B cell (primary cell): ENCODE measurements at regions not wholly inside any gene's neighbourhood (a gene's known extent, or its start where the extent isn't known, plus 50 kb on each side); places are given as distances from the start of the nearest gene placed in this dataset.

ENCODE experiments used
- ATAC-seq: fragments of 200-7000 bp; cut with Tn5 transposase; one replicate; pipeline ENCODE4 v1.10.0; 2021; ENCODE audit warnings: low read depth, mild to moderate bottlenecking, moderate number of reproducible peaks, moderate library complexity
- CTCF ChIA-PET: fragments of 350-600 bp; sonication (Branson Sonifier 250); formaldehyde crosslinking; loops from one replicate; lab custom pipeline; 2021; ENCODE audit warnings: antibody characterized with exemption, inconsistent platforms; lab: Charles Lee
- POLR2A ChIA-PET: fragments of 350-600 bp; sonication (Branson Sonifier 250); formaldehyde crosslinking; loops from one replicate; lab custom pipeline; 2021; ENCODE audit warnings: antibody characterized with exemption; lab: Charles Lee
- DNase-seq: peaks from one replicate; pipeline ENCODE4 v3.0.0; 2013
- H2AFZ ChIP-seq: 2 replicates; pipeline ENCODE4 v1.6.1; 2012; ENCODE audit warnings: mild to moderate bottlenecking, low read depth, low read length; ENCODE audit not compliant: insufficient read depth, poor library complexity, severe bottlenecking
- H3K27ac ChIP-seq, 2 donors: 1 replicate in 1 of 2; 2 replicates in 1 of 2; pipeline ENCODE4 v1.5.1; 2012 to 2013; ENCODE audit warnings: low read length in 2 of 2, mild to moderate bottlenecking in 2 of 2, moderate library complexity in 1 of 2
- H3K27me3 ChIP-seq, 4 experiments: fragments of 200-600 bp in 1 of 4; sonication (generic) in 1 of 4; replicated peaks in 1 of 4; 1 replicate in 2 of 4; 2 replicates in 2 of 4; pipeline versions ENCODE4 v1.6.1 to v1.7.0; 2013 to 2016; ENCODE audit warnings: low read length in 3 of 4, mild to moderate bottlenecking in 2 of 4, mixed read lengths in 1 of 4, moderate library complexity in 1 of 4; ENCODE audit not compliant: insufficient read depth in 4 of 4, control insufficient read depth in 3 of 4; ENCODE audit errors: control extremely low read depth in 1 of 4
- H3K36me3 ChIP-seq, 2 experiments: replicated peaks in 1 of 2; 1 replicate in 1 of 2; 2 replicates in 1 of 2; pipeline versions ENCODE4 v1.6.1 to v1.7.1; 2013; ENCODE audit warnings: low read length in 1 of 2; ENCODE audit not compliant: insufficient read depth in 2 of 2, control insufficient read depth in 1 of 2; ENCODE audit errors: control extremely low read depth in 1 of 2, extremely low read depth in 1 of 2
- H3K4me1 ChIP-seq, 2 donors: fragments of 200-600 bp in 1 of 2; sonication (generic) in 1 of 2; 1 replicate in 1 of 2; 2 replicates in 1 of 2; pipeline versions ENCODE4 v1.5.1 to v1.6.1; 2013 to 2017; ENCODE audit warnings: low read length in 2 of 2; ENCODE audit not compliant: control insufficient read depth in 2 of 2, insufficient read depth in 2 of 2
- H3K4me2 ChIP-seq: replicated peaks from 2 replicates; pipeline ENCODE3; 2012; ENCODE audit warnings: mild to moderate bottlenecking, low read depth, low read length; ENCODE audit not compliant: poor library complexity, severe bottlenecking
- H3K4me3 ChIP-seq, 5 experiments: fragments of 200-600 bp in 1 of 5; sonication (generic) in 1 of 5; 1 replicate in 3 of 5; 2 replicates in 2 of 5; pipeline versions ENCODE4 v1.5.1 to v1.7.0; 2011 to 2016; ENCODE audit warnings: low read length in 4 of 5, mild to moderate bottlenecking in 4 of 5, low read depth in 2 of 5, control low read depth in 1 of 5, moderate library complexity in 1 of 5; ENCODE audit not compliant: insufficient read depth in 1 of 5; ENCODE audit errors: control extremely low read depth in 1 of 5, extremely low read depth in 1 of 5
- H3K79me2 ChIP-seq: fragments of 200-600 bp; sonication (generic); one replicate; pipeline ENCODE4 v1.6.0; 2016; ENCODE audit warnings: low read length; ENCODE audit not compliant: control insufficient read depth, insufficient read depth
- H3K9ac ChIP-seq: fragments of 200-600 bp; sonication (generic); 2 replicates; pipeline ENCODE4 v1.6.1; 2017; ENCODE audit warnings: mild to moderate bottlenecking, low read length, moderate library complexity
- H3K9me3 ChIP-seq, 3 donors: one replicate each; pipeline versions ENCODE4 v1.6.1 to v1.7.1; 2013; ENCODE audit warnings: low read length in 2 of 3; ENCODE audit not compliant: control insufficient read depth in 2 of 3, insufficient read depth in 1 of 3; ENCODE audit errors: control extremely low read depth in 1 of 3
- H4K20me1 ChIP-seq: 2 replicates; pipeline ENCODE4 v1.6.0; 2012; ENCODE audit warnings: mild to moderate bottlenecking, low read length; ENCODE audit not compliant: insufficient read depth, control insufficient read depth, poor library complexity, severe bottlenecking
- H3K27ac Mint-ChIP-seq: one replicate; pipeline ENCODE4 v1.8.0; 2021; ENCODE audit warnings: mixed read lengths
- H3K27me3 Mint-ChIP-seq: one replicate; pipeline ENCODE4 v1.8.0; 2021; ENCODE audit warnings: mixed read lengths
- H3K4me1 Mint-ChIP-seq: one replicate; pipeline ENCODE4 v1.8.0; 2021; ENCODE audit warnings: mixed read lengths
- H3K4me3 Mint-ChIP-seq: one replicate; pipeline ENCODE4 v1.8.0; 2021; ENCODE audit warnings: mixed read lengths
- H3K9me3 Mint-ChIP-seq: one replicate; pipeline ENCODE4 v1.8.0; 2022; ENCODE audit warnings: mixed read lengths; ENCODE audit not compliant: insufficient read depth
- CTCF ChIP-seq: fragments of 200-600 bp; IDR thresholded peaks from one replicate; pipeline ENCODE4 v1.8.0; 2022; ENCODE audit warnings: antibody characterized with exemption, mild to moderate bottlenecking
- EZH2 ChIP-seq: IDR thresholded peaks from 2 replicates; pipeline ENCODE4 v1.6.1; 2012; ENCODE audit warnings: borderline replicate concordance, low read depth, mild to moderate bottlenecking, moderate library complexity, low read length; ENCODE audit not compliant: insufficient read depth, poor library complexity, severe bottlenecking
- WGBS: methylation state at CpG from one replicate; pipeline ENCODE4 v1.1.5; 2013; ENCODE audit warnings: missing lambda C conversion rate; ENCODE audit not compliant: insufficient coverage; 5-methylcytosine and 5-hydroxymethylcytosine counted together
- intact Hi-C: fragments of 100-400 bp; cut with micrococcal nuclease; formaldehyde crosslinking; loops from one replicate; pipeline ENCODE4 v1.10.0; 2022

GRCh38 chr6:68229566-68229965 lies 405.5 kb upstream of the ADGRB3 start:
- Histone ChIP-seq H3K4me1 (no peaks in the 10 kb centered on the region), H2AFZ (no peak overlapping the region), H3K4me2 (no peak overlapping the region), H3K36me3 (no peaks in the 10 kb centered on the region), H3K9me3 (no peaks in the 10 kb centered on the region), H3K79me2 (no peaks in the 10 kb centered on the region), H3K27ac (no peak overlapping the region), H3K4me3 (no peak overlapping the region), H3K27me3 (no peaks in the 10 kb centered on the region), H3K9ac (no peak overlapping the region), H4K20me1 (no peaks in the 10 kb centered on the region)
- H3K27ac Mint-ChIP-seq: no peak overlapping the region
- WGBS: no CpG with 5 or more reads among the region's 1 CpG
- H3K27me3 Mint-ChIP-seq: no peaks in the 10 kb centered on the region
- H3K9me3 Mint-ChIP-seq: peaks cover 2% of the 10 kb centered on the region
- ChIA-PET CTCF (no interaction called here), POLR2A (no interaction called here)
- no peak for TF ChIP-seq EZH2
- TF ChIP-seq CTCF: no peak
- intact Hi-C loops: no loop called here
- ATAC-seq (no peak), DNase-seq (no peak)
- no peaks in the 10 kb centered on the region for H3K4me1 Mint-ChIP-seq
- H3K4me3 Mint-ChIP-seq: no peak overlapping the region

- Histone ChIP-seq H4K20me1 (no peaks in the 10 kb centered on the region), H3K4me2 (no peak overlapping the region), H3K9me3 (no peaks in the 10 kb centered on the region), H3K4me1 (no peaks in the 10 kb centered on the region), H2AFZ (no peak overlapping the region), H3K27me3 (no peaks in the 10 kb centered on the region), H3K4me3 (no peak overlapping the region), H3K36me3 (no peaks in the 10 kb centered on the region), H3K79me2 (no peaks in the 10 kb centered on the region), H3K9ac (no peak overlapping the region), H3K27ac (no peak overlapping the region)
- no peaks in the 10 kb centered on the region for H3K4me1 Mint-ChIP-seq
- CTCF ChIA-PET: no interaction called here
- no peaks in the 10 kb centered on the region for H3K27me3 Mint-ChIP-seq
- TF ChIP-seq CTCF: no peak
- TF ChIP-seq EZH2: no peak
- no CpG with 5 or more reads among the region's 3 CpGs for WGBS
- intact Hi-C loops: no loop called here
- DNase-seq: no peak
- H3K9me3 Mint-ChIP-seq: peaks cover 2% of the 10 kb centered on the region
- no peak overlapping the region for H3K4me3 Mint-ChIP-seq
- no peak overlapping the region for H3K27ac Mint-ChIP-seq
- POLR2A ChIA-PET: no interaction called here
- no peak for ATAC-seq
Measured at GRCh38 chr6:68226460-68226859, 408.6 kb upstream of the ADGRB3 start.
